H1 (cell line): ENCODE measurements at regions not wholly inside any gene's neighbourhood (a gene's known extent, or its start where the extent isn't known, plus 50 kb on each side); places are given as distances from the start of the nearest gene placed in this dataset.

Source experiments
- CBX8 ChIP-seq: fragments of 300-800, 300-1000 bp; sonication (generic); IDR thresholded peaks from 2 replicates; pipeline ENCODE4 v1.7.1; 2016; ENCODE audit warnings: low read depth, low read length, borderline replicate concordance
- EGR1 ChIP-seq: IDR thresholded peaks from 2 replicates; pipeline ENCODE4 v1.6.1; 2011; ENCODE audit warnings: low read depth, low read length, borderline replicate concordance

DNA sequence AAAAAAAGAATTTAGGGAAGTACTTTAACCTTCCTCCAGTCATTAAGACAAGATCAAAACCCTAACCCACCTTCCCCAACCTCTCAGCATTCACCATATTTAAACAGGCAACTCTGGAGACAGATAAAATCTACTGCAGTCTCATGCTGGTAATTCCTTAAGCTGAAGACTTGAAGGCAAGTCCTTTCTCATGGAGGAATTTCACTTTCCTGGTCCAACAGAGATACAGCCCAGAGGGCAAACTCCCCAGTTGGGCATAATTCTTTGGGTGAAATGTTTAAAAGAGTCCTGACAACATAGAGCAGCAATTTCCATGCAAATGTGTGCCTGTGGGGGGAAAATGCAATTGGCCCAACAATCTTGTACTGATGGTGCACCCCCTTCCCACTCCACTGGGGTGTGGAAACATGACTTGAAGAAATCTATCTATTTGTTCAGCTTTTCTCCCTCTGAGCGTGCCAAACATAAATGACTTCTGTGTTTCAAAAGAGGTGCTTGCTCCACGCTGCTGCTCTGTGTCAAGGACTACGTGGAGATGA, 131.8 kb upstream of the HNRNPA3 start (continued):
- TF ChIP-seq EGR1: no peak
- no peak for TF ChIP-seq CBX8
- TF ChIP-seq, all 59 proteins: peak for 0
